SIG-M5 (cell line): ENCODE measurements at regions not wholly inside any gene's neighbourhood (a gene's known extent, or its start where the extent isn't known, plus 50 kb on each side); places are given as distances from the start of the nearest gene placed in this dataset.

Experiments used
- DNase-seq: peaks from one replicate; lab custom pipeline; 2025; lab: John Stamatoyannopoulos, UW

GRCh38 chr9:17970277-17970676 is 391.4 kb downstream of the SH3GL2 start:
- no peak for DNase-seq

GRCh38 chr9:17978773-17979172 is 399.9 kb downstream of the SH3GL2 start:
- no peak for DNase-seq

GRCh38 chr9:17986595-17986994 is 407.7 kb downstream of the SH3GL2 start:
- no peak for DNase-seq

GRCh38 chr9:17987189-17987588 is 408.3 kb downstream of the SH3GL2 start:
- no peak for DNase-seq

GRCh38 chr9:17988489-17988888 is 409.6 kb downstream of the SH3GL2 start:
- DNase-seq: no peak

GRCh38 chr9:17990602-17991001 is 411.7 kb downstream of the SH3GL2 start:
- no peak for DNase-seq

- DNase-seq: no peak
Observed at GRCh38 chr9:17993024-17993423, 414.2 kb downstream of the SH3GL2 start.

GRCh38 chr9:17994695-17995425 is 416.0 kb downstream of the SH3GL2 start:
- DNase-seq: no peak

GRCh38 chr9:17996728-17997127 is 417.9 kb downstream of the SH3GL2 start:
- no peak for DNase-seq

GRCh38 chr9:18002718-18003438 is 424.0 kb downstream of the SH3GL2 start:
- DNase-seq: no peak

- no peak for DNase-seq
Observed at GRCh38 chr9:18006591-18006990, 427.7 kb downstream of the SH3GL2 start.

- DNase-seq: no peak
Observed at GRCh38 chr9:18007621-18008020, 428.8 kb downstream of the SH3GL2 start.

- no peak for DNase-seq
Observed at GRCh38 chr9:18009902-18010301, 431.0 kb downstream of the SH3GL2 start.

GRCh38 chr9:18010492-18010891 is 431.6 kb downstream of the SH3GL2 start:
- DNase-seq: no peak

GRCh38 chr9:18012170-18012569 is 433.3 kb downstream of the SH3GL2 start:
- no peak for DNase-seq

- no peak for DNase-seq
Observed at GRCh38 chr9:18014556-18014955, 435.7 kb downstream of the SH3GL2 start.

GRCh38 chr9:18015116-18015515 is 436.2 kb downstream of the SH3GL2 start:
- DNase-seq: no peak

- DNase-seq: no peak
Observed at GRCh38 chr9:18017136-18017535, 438.3 kb downstream of the SH3GL2 start.

GRCh38 chr9:18018221-18018620 is 439.4 kb downstream of the SH3GL2 start:
- DNase-seq: no peak

GRCh38 chr9:18018661-18019060 is 439.8 kb downstream of the SH3GL2 start:
- DNase-seq: no peak

GRCh38 chr9:18020121-18020745 is 441.4 kb downstream of the SH3GL2 start:
- no peak for DNase-seq

GRCh38 chr9:18022642-18023041 is 443.8 kb downstream of the SH3GL2 start:
- no peak for DNase-seq

- DNase-seq: no peak
Observed at GRCh38 chr9:18023332-18023731, 444.5 kb downstream of the SH3GL2 start.
